Umbilical cord (tissue), 1 donor: ENCODE measurements at regions not wholly inside any gene's neighbourhood (a gene's known extent, or its start where the extent isn't known, plus 50 kb on each side); places are given as distances from the start of the nearest gene placed in this dataset.

Experiments used
- DNase-seq: peaks from one replicate; pipeline ENCODE4 v3.0.0-alpha.2; 2015; ENCODE audit warnings: low spot score

GRCh38 chr6:169047345-169047744 lies 206.3 kb downstream of the THBS2 start:
- no peak for DNase-seq

DNA sequence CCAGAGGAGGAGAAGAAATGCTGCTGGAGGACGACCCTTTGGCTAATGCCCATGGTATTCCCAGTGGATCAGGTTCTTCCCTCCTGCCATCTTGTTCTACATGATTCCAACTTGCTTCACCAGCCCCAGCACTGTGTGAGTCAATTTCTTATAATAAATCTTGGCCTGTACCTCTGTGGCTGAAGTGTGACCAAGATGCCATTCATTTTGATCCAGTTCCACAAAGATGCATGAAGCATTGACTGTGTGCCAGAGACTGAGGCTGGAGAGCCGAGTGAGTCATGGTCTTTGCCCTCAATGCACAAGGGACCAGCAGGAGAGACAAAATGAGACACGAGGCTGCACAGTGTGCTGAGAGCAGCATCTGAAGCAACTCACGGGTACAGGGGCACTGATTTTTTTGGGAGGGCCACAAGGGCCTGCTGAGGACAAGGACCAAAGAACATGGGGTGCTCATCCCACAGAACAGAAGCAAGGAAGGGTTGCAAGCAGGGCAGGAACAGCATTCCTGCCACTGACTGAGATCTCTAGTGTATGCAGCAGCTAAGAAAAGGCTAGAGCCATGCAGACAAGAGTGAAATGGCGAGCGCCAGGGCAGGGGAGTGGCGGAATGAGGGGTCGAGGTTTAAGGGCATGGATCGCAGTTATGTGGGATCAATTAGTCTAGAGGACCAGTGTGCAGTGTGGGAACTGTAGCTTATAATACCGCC lies 207.0 kb downstream of the THBS2 start:
- no peak for DNase-seq

DNA sequence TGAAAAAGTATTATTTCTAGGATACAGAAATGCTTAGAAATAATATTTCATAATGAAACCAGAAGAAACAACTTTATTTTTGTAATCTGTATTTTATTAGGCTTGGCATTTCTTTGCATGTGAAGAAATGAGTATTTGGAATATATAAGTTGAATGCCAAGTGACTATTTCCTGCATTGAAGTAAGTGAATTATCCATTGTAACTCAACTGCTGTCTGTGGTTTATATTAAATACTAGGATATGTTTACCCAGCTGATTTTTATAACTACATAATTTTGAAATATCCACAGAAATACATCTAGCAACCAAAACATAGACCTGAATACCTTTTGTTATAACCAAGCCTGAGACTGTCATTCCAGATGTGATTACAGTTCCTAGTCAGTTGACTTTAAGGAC lies 207.6 kb downstream of the THBS2 start:
- no peak for DNase-seq

- no peak for DNase-seq
Measured at GRCh38 chr6:169045486-169045885, 208.2 kb downstream of the THBS2 start.

DNA sequence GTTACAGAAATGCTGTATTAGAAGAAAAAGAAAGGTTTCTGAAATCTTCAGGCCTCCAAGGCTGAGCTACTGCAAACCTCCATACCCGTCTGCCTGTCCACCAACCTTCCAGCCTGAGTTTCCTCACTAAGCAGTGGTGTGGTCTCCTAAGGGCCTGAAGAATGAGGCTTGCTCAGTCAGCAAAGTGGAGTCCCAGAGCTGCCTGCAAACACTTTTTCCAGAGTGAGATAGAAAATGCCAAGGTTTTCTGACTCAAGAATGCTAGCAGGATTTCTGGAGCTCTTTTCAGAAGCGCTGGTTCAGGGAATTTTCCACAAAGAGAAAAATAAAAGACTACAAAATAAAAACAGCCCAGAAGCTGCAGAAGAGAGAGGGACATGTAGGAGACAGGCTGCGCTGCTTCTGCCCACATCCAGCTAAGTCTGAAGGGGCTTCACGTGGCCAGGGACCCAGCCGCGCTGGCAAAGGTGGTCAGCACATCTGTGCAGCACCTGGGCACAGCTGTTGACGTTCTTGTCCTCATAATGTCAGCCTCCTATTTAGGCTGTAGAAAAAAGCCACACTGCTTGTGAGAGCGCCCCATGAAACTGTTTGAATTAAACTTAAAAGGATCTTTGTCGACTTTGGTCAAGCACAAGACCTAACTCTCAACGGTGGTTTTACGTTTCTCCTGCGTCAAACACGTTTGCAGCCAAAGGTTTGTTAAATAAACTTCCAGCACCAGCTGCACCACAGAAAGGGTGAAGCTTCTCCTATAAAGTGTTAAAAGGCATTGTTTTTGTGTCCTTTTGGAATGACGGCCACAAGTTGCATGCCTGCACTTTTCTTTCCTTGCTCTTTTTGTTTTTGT lies 209.0 kb downstream of the THBS2 start:
- DNase-seq, result peak; percentile 89

DNA sequence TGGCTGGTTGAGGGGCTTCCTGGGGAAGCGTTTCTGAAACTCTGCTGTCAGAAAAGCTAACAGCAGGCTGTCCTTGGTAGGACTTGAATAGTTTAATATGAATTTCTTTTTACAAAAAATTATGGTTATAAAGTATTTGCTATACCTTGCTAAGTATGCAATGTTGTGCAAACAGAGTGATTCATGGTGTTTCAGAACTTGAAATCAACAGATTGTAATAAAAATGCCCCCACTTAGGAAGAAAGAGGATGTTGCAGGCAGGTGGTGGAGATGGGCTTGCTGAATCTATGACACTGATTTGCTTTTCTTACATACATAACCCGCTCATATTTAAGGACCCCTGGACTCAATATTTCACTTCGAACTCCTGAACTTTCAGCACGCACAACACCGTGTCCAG lies 211.6 kb downstream of the THBS2 start:
- no peak for DNase-seq

- peak; percentile 37 for DNase-seq
Measured at GRCh38 chr6:169041078-169041477, 212.6 kb downstream of the THBS2 start.

DNA sequence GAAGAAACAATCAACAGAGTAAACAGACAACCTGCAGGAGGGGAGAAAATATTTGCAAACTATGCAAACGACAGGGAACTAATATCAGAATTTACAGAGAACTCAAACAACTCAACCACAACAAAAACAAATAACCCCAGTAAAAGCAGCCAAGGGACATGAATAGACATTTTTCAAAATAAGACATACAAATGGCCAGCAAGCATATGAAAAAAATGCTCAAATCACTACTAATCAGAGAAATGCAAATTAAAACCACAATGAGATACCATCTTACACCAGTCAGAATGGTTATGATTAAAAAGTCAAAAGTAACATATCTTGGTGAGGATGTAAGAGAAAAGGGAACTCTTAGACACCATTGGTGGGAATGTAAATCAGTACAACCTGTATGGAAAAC lies 215.0 kb downstream of the THBS2 start:
- no peak for DNase-seq

GRCh38 chr6:169035385-169036240 lies 218.0 kb downstream of the THBS2 start:
- DNase-seq, result peak; percentile 90

DNA sequence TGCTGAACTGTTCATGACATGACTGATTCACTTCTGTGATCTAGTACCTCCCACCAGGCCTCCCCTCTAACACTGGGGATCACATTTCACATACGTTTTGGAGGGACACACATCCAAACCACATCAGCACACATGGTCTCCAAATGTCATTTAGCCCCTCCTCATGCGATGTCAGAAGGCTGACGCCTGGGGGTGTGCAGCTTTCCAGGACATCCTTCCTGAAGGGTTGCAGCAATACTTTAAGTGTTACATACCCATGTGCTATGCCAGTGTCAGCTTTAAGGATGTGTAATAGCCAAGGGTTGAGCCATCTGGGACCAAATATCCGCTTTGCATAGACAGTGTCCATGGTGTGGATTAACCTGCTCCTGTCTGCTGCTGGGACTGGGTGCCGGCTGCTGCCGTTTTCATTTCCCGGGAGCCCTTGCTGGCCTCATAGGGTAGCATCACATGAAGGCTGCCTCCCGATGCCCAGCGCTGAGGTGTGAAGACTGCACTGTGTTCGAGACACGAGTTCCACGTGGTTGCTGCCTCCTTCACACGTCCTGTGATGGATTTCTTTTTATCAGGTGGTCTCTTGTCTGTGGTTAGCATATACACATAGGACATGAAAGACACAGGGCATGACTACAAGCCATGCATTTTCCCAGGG lies 219.0 kb downstream of the THBS2 start:
- no peak for DNase-seq

GRCh38 chr6:169029861-169030260 lies 223.8 kb downstream of the THBS2 start:
- peak; percentile 87 for DNase-seq

DNA sequence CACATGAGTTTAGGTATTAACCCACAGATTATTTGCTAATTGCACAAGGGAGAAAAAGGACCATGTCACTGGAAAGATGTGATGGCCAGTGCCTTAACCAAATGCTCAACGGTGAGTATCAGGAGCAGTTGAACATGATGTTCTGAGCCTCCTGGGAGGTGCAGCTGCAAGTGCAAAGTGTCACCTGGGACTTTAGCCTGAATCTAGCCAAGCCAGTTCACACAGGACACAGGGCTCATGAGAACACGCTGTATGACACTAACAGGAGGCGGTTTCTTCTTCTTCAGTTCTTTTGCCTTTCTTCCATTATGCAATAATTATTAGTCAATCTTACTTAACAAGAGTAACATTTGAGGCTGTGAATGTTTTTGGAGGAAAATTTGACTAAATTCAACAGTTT lies 225.3 kb downstream of the THBS2 start:
- DNase-seq, result no peak

DNA sequence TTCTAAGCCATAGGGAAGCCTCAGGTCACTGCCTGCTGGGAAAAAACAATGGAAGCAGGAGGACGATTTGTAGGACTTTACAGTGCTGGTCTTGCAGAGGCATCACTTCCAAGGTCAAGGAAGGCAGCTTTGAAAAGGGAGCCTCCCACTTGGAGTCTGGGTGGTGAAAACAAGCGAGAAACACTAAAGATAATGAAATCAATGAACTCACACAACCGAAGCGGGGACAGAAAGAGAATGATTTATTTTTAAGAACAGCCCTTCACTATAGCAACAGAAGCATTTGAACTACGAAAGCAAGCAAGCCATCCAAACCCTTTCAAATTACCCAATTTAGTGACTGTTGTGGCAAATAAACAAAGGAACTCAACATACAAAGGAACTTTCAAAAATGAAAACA lies 227.5 kb downstream of the THBS2 start:
- DNase-seq, result no peak

GRCh38 chr6:169024047-169024660 lies 229.5 kb downstream of the THBS2 start:
- DNase-seq, result no peak

- DNase-seq, result no peak
Measured at GRCh38 chr6:169023161-169023874, 230.3 kb downstream of the THBS2 start.

DNA sequence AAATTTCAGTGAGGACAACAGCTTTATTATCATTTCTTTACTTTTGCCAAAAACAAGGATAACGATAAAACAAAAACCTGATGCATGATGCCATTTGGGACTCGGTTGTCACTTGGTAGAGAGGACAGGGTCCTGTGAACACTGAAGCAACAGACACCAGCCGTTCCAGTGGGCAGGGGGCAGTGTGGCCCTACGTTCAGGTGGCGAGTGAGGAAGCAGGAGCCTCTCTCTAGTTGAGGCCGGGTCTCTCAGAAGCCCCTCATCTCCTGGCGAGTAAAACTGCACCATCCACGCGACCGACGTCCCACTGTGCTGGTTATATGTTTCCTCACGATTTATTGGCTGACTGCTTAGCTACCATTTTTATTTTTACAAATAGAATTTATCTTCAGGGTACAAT lies 231.6 kb downstream of the THBS2 start:
- no peak for DNase-seq

DNA sequence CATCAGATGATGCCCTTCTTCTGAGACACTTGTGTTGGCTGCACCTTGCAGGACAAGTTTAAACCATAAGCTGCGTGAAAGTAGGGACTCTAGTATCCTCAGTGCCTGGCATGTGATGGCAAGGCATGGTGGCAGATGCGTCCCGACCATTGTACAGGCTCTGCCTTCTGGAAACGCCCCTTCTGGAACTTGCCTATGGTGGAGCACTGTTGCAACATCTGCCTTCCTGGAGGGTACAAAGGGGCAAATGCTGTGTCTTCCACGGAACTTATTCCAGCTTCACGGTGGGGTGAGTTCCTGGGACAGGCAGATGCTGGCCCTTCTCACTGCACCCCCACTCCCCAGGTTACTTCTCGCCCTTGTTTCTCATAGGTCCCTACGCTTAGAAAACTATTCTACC lies 232.8 kb downstream of the THBS2 start:
- no peak for DNase-seq

DNA sequence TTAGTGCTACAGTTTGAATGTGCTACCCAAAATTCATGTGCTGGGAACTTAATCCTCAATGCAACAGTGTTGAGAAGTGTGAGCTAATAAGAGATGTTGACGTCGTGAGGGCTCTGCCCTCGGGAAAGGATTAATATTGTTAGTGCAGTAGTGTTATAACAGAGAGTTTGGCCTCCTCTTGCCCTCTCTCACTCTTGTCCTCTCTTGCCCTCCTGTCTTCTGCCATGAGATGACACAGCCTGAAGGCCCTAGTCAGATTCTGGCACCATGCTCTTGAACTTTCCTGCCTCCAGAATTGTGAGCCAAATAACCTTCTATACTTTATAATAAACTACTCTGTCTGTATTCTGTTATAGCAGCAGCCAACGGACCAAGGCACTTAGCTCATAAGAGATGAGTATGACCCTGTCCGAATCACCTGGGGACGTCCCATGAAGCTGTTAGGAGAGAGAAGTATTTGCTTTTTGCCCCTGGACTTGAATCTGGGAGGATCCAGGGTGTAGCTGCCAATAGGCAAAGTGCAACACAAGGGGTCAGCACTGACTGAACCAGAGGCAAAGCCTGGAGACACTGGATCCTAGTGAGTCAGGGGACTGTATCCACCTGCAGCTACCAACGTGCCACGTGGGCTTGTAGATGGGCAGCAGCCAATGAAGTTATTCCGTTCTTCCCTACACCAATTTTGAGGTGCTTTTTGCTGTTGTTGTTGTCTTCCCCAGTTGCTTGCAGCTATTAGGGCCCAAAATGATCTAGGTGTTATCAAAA lies 233.7 kb downstream of the THBS2 start:
- DNase-seq, result no peak

DNA sequence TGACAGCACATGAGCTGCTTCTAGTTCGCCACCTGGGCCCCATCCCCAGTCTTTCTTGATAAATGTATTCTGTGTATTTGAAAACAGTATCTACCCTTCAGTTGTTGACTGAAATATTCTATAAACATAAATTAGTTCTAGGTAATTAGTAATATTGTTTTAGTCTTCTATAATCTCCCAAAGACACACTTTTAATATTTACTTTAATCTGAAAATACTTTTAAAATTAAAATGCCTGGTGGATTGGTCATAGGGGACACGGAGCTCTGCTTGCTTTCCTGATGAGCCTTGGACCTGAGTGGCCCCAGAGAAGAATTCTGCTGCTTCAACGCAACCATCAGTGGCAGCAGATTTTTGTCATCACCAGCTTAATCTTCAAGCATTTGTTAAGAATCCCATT lies 234.5 kb downstream of the THBS2 start:
- no peak for DNase-seq

DNA sequence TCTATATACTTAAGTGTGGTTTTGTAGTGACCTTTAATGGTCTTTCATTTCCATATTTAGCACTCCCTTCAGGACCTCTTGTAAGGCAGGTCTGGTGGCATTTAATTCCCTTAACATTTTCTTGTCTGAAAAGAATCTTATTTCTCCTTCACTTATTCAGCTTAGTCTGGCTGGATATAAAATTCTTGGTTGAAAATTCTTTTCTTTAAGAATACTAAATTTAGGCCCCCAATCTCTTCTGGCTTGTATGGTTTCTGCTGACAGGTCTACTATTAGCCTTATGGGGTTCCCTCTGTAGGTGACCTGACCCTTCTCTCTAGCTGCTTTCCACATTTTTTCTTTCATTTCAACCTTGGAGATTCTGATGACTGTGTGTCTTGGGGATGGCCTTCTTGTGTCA lies 236.9 kb downstream of the THBS2 start:
- DNase-seq, result no peak
